GM12878 (cell line): ENCODE measurements at regions not wholly inside any gene's neighbourhood (a gene's known extent, or its start where the extent isn't known, plus 50 kb on each side); places are given as distances from the start of the nearest gene placed in this dataset.

Experiments used
- ATAC-seq: fragments of 200-7000 bp; cut with Tn5 transposase; 3 replicates; pipeline ENCODE4 v1.9.1; 2020; ENCODE audit warnings: mild to moderate bottlenecking, moderate library complexity
- BruUV-seq: library from RNA; stranded (reverse); fragments of 400-500 nt; replicated peaks from 2 replicates; lab custom pipeline; 2021; lab: Mats Ljungman, UMichigan
- CTCF ChIA-PET: fragments of 300-600 bp; sonication (Branson Sonifier 250); formaldehyde crosslinking; extraction: SDS; loops from one replicate; lab custom pipeline; 2021; ENCODE audit warnings: inconsistent platforms; lab: Yijun Ruan, JAX
- POLR2A ChIA-PET: fragments of 350-600 bp; formaldehyde crosslinking; extraction: SDS; loops from one replicate; lab custom pipeline; 2021; ENCODE audit warnings: inconsistent platforms; lab: Charles Lee
- RAD21 ChIA-PET: fragments of 300-600 bp; sonication (Branson Sonifier 250); formaldehyde crosslinking; loops from one replicate; lab custom pipeline; 2023; ENCODE audit warnings: antibody characterized with exemption; ENCODE audit not compliant: unreplicated experiment; lab: Charles Lee
- SMC1A ChIA-PET: fragments of 300-600 bp; sonication (Branson Sonifier 250); formaldehyde crosslinking; loops from one replicate; lab custom pipeline; 2023; ENCODE audit not compliant: unreplicated experiment, uncharacterized antibody; lab: Charles Lee
- DNase-seq: peaks from one replicate; pipeline ENCODE4 v3.0.0-alpha.2; 2011; ENCODE audit warnings: low read depth, low spot score
- FAIRE-seq: peaks from 3 replicates; lab custom pipeline; 2011; peaks lifted over from hg19 to GRCh38; lab: Jason Lieb, UNC
- H2AFZ ChIP-seq: 2 replicates; pipeline ENCODE4 v1.6.0; 2011; ENCODE audit warnings: low read depth, low read length, control low read depth; ENCODE audit not compliant: control insufficient read depth
- H3K27ac ChIP-seq: 2 replicates; pipeline ENCODE4 v1.5.1; 2011; ENCODE audit warnings: control low read depth; ENCODE audit not compliant: control insufficient read depth, insufficient read depth
- H3K27me3 ChIP-seq, 2 experiments: replicated peaks in 1 of 2; 2 replicates each; pipeline versions ENCODE4 v1.6.0 to v1.6.1; 2011; ENCODE audit warnings: low read length in 1 of 2; ENCODE audit not compliant: control insufficient read depth in 2 of 2, insufficient read depth in 2 of 2
- H3K36me3 ChIP-seq, 2 experiments: 2 replicates each; pipeline ENCODE4 v1.5.1; 2011; ENCODE audit warnings: low read length in 1 of 2; ENCODE audit not compliant: control insufficient read depth in 2 of 2, insufficient read depth in 2 of 2
- H3K4me1 ChIP-seq: 2 replicates; pipeline ENCODE4 v1.6.1; 2011; ENCODE audit warnings: mild to moderate bottlenecking, low read length, moderate library complexity, mixed read lengths; ENCODE audit not compliant: control insufficient read depth, insufficient read depth
- H3K4me2 ChIP-seq: 2 replicates; pipeline ENCODE4 v1.6.0; 2011; ENCODE audit warnings: control low read depth; ENCODE audit not compliant: control insufficient read depth, insufficient read depth
- H3K4me3 ChIP-seq: fragments of 200-600 bp; sonication (generic); 2 replicates; pipeline ENCODE4 v1.5.1; 2016
- H3K79me2 ChIP-seq: 2 replicates; pipeline ENCODE4 v1.6.0; 2011; ENCODE audit warnings: low read length; ENCODE audit not compliant: control insufficient read depth, insufficient read depth
- H3K9ac ChIP-seq: 2 replicates; pipeline ENCODE4 v1.8.0; 2011; ENCODE audit warnings: low read length, control low read depth, mixed read lengths; ENCODE audit not compliant: control insufficient read depth, insufficient read depth
- H3K9me3 ChIP-seq: replicated peaks from 3 replicates; pipeline ENCODE4 v1.5.1; 2011; ENCODE audit warnings: mild to moderate bottlenecking, low read length; ENCODE audit not compliant: control insufficient read depth, insufficient read depth
- H4K20me1 ChIP-seq: 2 replicates; pipeline ENCODE4 v1.6.0; 2011; ENCODE audit not compliant: control insufficient read depth, insufficient read depth
- CREM ChIP-seq: IDR thresholded peaks from 2 replicates; pipeline ENCODE4 v1.6.1; 2014; ENCODE audit warnings: antibody characterized with exemption, low read depth
- ELK1 ChIP-seq: IDR thresholded peaks from 2 replicates; pipeline ENCODE4 v1.6.1; 2012; ENCODE audit warnings: low read depth, low read length, improper control_type of control experiment
- IRF5 ChIP-seq: fragments of 450-650 bp; IDR thresholded peaks from 2 replicates; pipeline ENCODE4 v1.6.1; 2017; ENCODE audit warnings: borderline replicate concordance
- NFYB ChIP-seq: IDR thresholded peaks from 2 replicates; pipeline ENCODE4 v1.6.1; 2011; ENCODE audit warnings: low read depth, mild to moderate bottlenecking, low read length, improper control_type of control experiment, moderate library complexity; ENCODE audit not compliant: insufficient read depth
- RAD21 ChIP-seq: IDR thresholded peaks from 2 replicates; pipeline ENCODE4 v1.6.1; 2011; ENCODE audit warnings: mild to moderate bottlenecking, low read depth, low read length, moderate library complexity; ENCODE audit not compliant: insufficient read depth
- SIN3A ChIP-seq: IDR thresholded peaks from 2 replicates; pipeline ENCODE4 v1.6.1; 2012; ENCODE audit warnings: low read depth, low read length, improper control_type of control experiment
- ZNF592 ChIP-seq: fragments of 450-650 bp; IDR thresholded peaks from 2 replicates; pipeline ENCODE4 v1.6.1; 2017; ENCODE audit warnings: mild to moderate bottlenecking, moderate library complexity
- WGBS: methylation state at CpG from one replicate; pipeline ENCODE4 v1.1.6; 2016; ENCODE audit warnings: low lambda C conversion rate; ENCODE audit not compliant: insufficient replicate concordance, insufficient coverage; ENCODE audit errors: missing lambda C conversion rate; 5-methylcytosine and 5-hydroxymethylcytosine counted together
- in situ Hi-C: fragments of 300-500 bp; cut with MboI; formaldehyde crosslinking; loops from 9 replicates; pipeline ENCODE4 v1.14.3; 2018; ENCODE audit warnings: mixed read lengths
- intact Hi-C: fragments of 100-400 bp; cut with micrococcal nuclease; formaldehyde crosslinking; loops from one replicate; pipeline ENCODE4 v1.14.2; 2022; ENCODE audit not compliant: unreplicated experiment

GRCh38 chr12:115400011-115400410, 716.0 kb upstream of the TBX3 start:
- no peak for DNase-seq
- Histone ChIP-seq H3K27me3 (no peaks in the 10 kb centered on the region), H3K4me2 (no peak overlapping the region), H3K9me3 (peaks cover 6% of the 10 kb centered on the region; the same call in 1 of the 3 replicates), H2AFZ (no peak overlapping the region), H3K79me2 (no peaks in the 10 kb centered on the region), H4K20me1 (no peaks in the 10 kb centered on the region), H3K36me3 (no peaks in the 10 kb centered on the region), H3K27ac (no peak overlapping the region), H3K4me1 (no peaks in the 10 kb centered on the region)
- ChIA-PET POLR2A (no interaction called here), SMC1A (no interaction called here)
- ATAC-seq = no peak
- intact Hi-C loops (no loop called here), in situ Hi-C loops (no loop called here)
- 35% methylated on average over 4 of the region's 4 CpGs for WGBS
- FAIRE-seq = no peak
- no peak for TF ChIP-seq NFYB
- TF ChIP-seq, all 136 proteins: peak for 0
- CTCF ChIA-PET = no interaction called here
- no TSS peak for BruUV-seq
- no peak overlapping the region for H3K9ac ChIP-seq
- H3K4me3 ChIP-seq = no peak overlapping the region
- RAD21 ChIA-PET = no interaction called here

GRCh38 chr12:115398311-115398781, 714.4 kb upstream of the TBX3 start:
- in situ Hi-C loops = no loop called here
- ChIA-PET RAD21 (interaction anchor here (0.7 kb wide), 1 partner anchor 729 kb away, joined by 3 read pairs; no protein-coding TSS in a partner anchor), POLR2A (no interaction called here)
- H3K36me3 ChIP-seq = no peaks in the 10 kb centered on the region
- peaks cover 6% of the 10 kb centered on the region; the same call in 1 of the 3 replicates for H3K9me3 ChIP-seq
- no peak overlapping the region for H3K4me2 ChIP-seq
- FAIRE-seq = no peak
- WGBS = 40% methylated on average over 4 of the region's 4 CpGs
- H3K27me3 ChIP-seq = no peaks in the 10 kb centered on the region
- H3K4me3 ChIP-seq = no peak overlapping the region
- TF ChIP-seq SIN3A (no peak), CREM (no peak), NFYB (no peak), ELK1 (no peak), IRF5 (no peak), RAD21 (peak; percentile 56), ZNF592 (no peak)
- TF ChIP-seq, all 136 proteins: peak for 1
- intact Hi-C loops = no loop called here
- no peaks in the 10 kb centered on the region for H3K4me1 ChIP-seq
- ChIA-PET CTCF (no interaction called here), SMC1A (interaction anchor here (0.7 to 1.1 kb wide), 3 partner anchors 11 to 62 kb away, joined by 3 read pairs; no protein-coding TSS in a partner anchor)
- no peak overlapping the region for H3K9ac ChIP-seq
- BruUV-seq = no TSS peak
- H2AFZ ChIP-seq = no peak overlapping the region
- DNase-seq (no peak), ATAC-seq (no peak)
- no peaks in the 10 kb centered on the region for H3K79me2 ChIP-seq
- H3K27ac ChIP-seq = no peak overlapping the region
- no peaks in the 10 kb centered on the region for H4K20me1 ChIP-seq
